H1 (cell line): ENCODE measurements at regions not wholly inside any gene's neighbourhood (a gene's known extent, or its start where the extent isn't known, plus 50 kb on each side); places are given as distances from the start of the nearest gene placed in this dataset.

Experiments
- CTCF ChIA-PET: fragments of 300-600 bp; sonication (Branson Sonifier 250); formaldehyde crosslinking; loops from one replicate; lab custom pipeline; 2021; ENCODE audit not compliant: partially characterized antibody; lab: Charles Lee
- POLR2A ChIA-PET: fragments of 300-600 bp; sonication (Branson Sonifier 250); formaldehyde crosslinking; loops from one replicate; lab custom pipeline; 2021; ENCODE audit warnings: inconsistent platforms; ENCODE audit not compliant: partially characterized antibody; lab: Charles Lee
- DNase-seq, 2 experiments: peaks; one replicate each; pipeline versions ENCODE4 v3.0.0 to v3.0.0-alpha.2; 2010 to 2022; ENCODE audit warnings: low spot score in 2 of 2, low read depth in 1 of 2, mixed read lengths in 1 of 2
- FAIRE-seq: peaks from 2 replicates; lab custom pipeline; 2011; peaks lifted over from hg19 to GRCh38; lab: Jason Lieb, UNC
- H2AFZ ChIP-seq: 2 replicates; pipeline ENCODE4 v1.8.1; 2012; ENCODE audit warnings: low read length, inconsistent platforms
- H2AK5ac ChIP-seq: 2 replicates; pipeline ENCODE4 v1.6.1; 2013; ENCODE audit warnings: low read depth, low read length
- H2BK120ac ChIP-seq: replicated peaks from 2 replicates; pipeline ENCODE3; 2013; ENCODE audit warnings: low read depth, low read length, inconsistent platforms
- H2BK12ac ChIP-seq: 2 replicates; pipeline ENCODE4 v1.6.1; 2013; ENCODE audit warnings: low read depth, low read length
- H2BK15ac ChIP-seq: 2 replicates; pipeline ENCODE4 v1.6.1; 2013; ENCODE audit warnings: low read length
- H2BK20ac ChIP-seq: 2 replicates; pipeline ENCODE4 v1.6.1; 2013; ENCODE audit warnings: low read length
- H2BK5ac ChIP-seq: 2 replicates; pipeline ENCODE4 v1.6.1; 2013; ENCODE audit warnings: low read depth, low read length
- H3K14ac ChIP-seq: 2 replicates; pipeline ENCODE4 v1.6.1; 2013; ENCODE audit warnings: inconsistent platforms; ENCODE audit not compliant: insufficient read length
- H3K18ac ChIP-seq: 2 replicates; pipeline ENCODE4 v1.6.1; 2013; ENCODE audit warnings: low read length; ENCODE audit errors: extremely low read depth
- H3K23ac ChIP-seq: 2 replicates; pipeline ENCODE4 v1.6.1; 2013; ENCODE audit warnings: inconsistent platforms; ENCODE audit not compliant: insufficient read length
- H3K23me2 ChIP-seq: 2 replicates; pipeline ENCODE4 v1.6.1; 2013; ENCODE audit warnings: low read depth, low read length
- H3K27ac ChIP-seq: 2 replicates; pipeline ENCODE4 v1.6.1; 2011; ENCODE audit warnings: low read depth, low read length, inconsistent platforms
- H3K27me3 ChIP-seq, 4 experiments: replicated peaks in 1 of 4; 1 replicate in 1 of 4; 2 replicates in 3 of 4; pipeline versions ENCODE4 v1.6.1 to v1.8.1; 2011 to 2013; ENCODE audit warnings: low read length in 3 of 4, mild to moderate bottlenecking in 3 of 4, inconsistent platforms in 2 of 4, mixed read lengths in 2 of 4, moderate library complexity in 1 of 4; ENCODE audit not compliant: control insufficient read depth in 3 of 4, insufficient read depth in 3 of 4; ENCODE audit errors: extremely low read depth in 1 of 4
- H3K36me3 ChIP-seq, 4 experiments: 2 replicates each; pipeline versions ENCODE4 v1.6.1 to v1.8.1; 2011 to 2013; ENCODE audit warnings: mild to moderate bottlenecking in 4 of 4, low read length in 3 of 4, moderate library complexity in 2 of 4, control low read depth in 1 of 4, inconsistent platforms in 1 of 4; ENCODE audit not compliant: insufficient read depth in 4 of 4, control insufficient read depth in 2 of 4
- H3K4ac ChIP-seq: replicated peaks from 2 replicates; pipeline ENCODE3; 2013; ENCODE audit warnings: low read length, low read depth, mixed read lengths, inconsistent platforms; ENCODE audit not compliant: insufficient read length
- H3K4me1 ChIP-seq, 4 experiments: replicated peaks in 1 of 4; 1 replicate in 1 of 4; 2 replicates in 3 of 4; pipeline versions ENCODE4 v1.6.1 to v1.8.1; 2011 to 2013; ENCODE audit warnings: low read length in 3 of 4, inconsistent platforms in 2 of 4, mixed read lengths in 1 of 4; ENCODE audit not compliant: insufficient read depth in 4 of 4, control insufficient read depth in 3 of 4
- H3K4me2 ChIP-seq, 2 experiments: 2 replicates each; pipeline versions ENCODE4 v1.6.1 to v1.8.1; 2011 to 2013; ENCODE audit warnings: low read depth in 2 of 2, low read length in 2 of 2, control low read depth in 1 of 2, inconsistent platforms in 1 of 2, mild to moderate bottlenecking in 1 of 2; ENCODE audit not compliant: insufficient read depth in 1 of 2
- H3K4me3 ChIP-seq, 4 experiments: fragments of 200-600, 300-600 bp in 1 of 4; sonication (generic), shearing (Covaris generic), sonication (Bioruptor Twin) in 1 of 4; 2 replicates each; pipeline versions ENCODE4 v1.5.1 to v1.8.1; 2011 to 2016; ENCODE audit warnings: low read length in 4 of 4, low read depth in 3 of 4, control low read depth in 2 of 4, inconsistent platforms in 2 of 4, mild to moderate bottlenecking in 2 of 4, mixed read lengths in 1 of 4, moderate library complexity in 1 of 4; ENCODE audit not compliant: insufficient read depth in 2 of 4; ENCODE audit errors: extremely low read depth in 1 of 4
- H3K56ac ChIP-seq: replicated peaks from 2 replicates; pipeline ENCODE3; 2013; ENCODE audit warnings: low read depth, mild to moderate bottlenecking, mixed read lengths, low read length, inconsistent platforms; ENCODE audit not compliant: insufficient read length
- H3K79me1 ChIP-seq: 2 replicates; pipeline ENCODE4 v1.6.1; 2013; ENCODE audit warnings: low read depth, low read length, control low read depth
- H3K79me2 ChIP-seq, 2 experiments: 2 replicates each; pipeline versions ENCODE4 v1.6.1 to v1.8.1; 2012 to 2013; ENCODE audit warnings: low read length in 2 of 2, mild to moderate bottlenecking in 2 of 2, inconsistent platforms in 1 of 2; ENCODE audit not compliant: insufficient read depth in 2 of 2, control insufficient read depth in 1 of 2
- H3K9ac ChIP-seq, 4 experiments: replicated peaks in 1 of 4; 1 replicate in 1 of 4; 2 replicates in 3 of 4; pipeline versions ENCODE4 v1.6.1 to v1.8.1; 2011 to 2013; ENCODE audit warnings: low read depth in 3 of 4, low read length in 3 of 4, control low read depth in 2 of 4, mild to moderate bottlenecking in 2 of 4, moderate library complexity in 2 of 4, inconsistent platforms in 1 of 4; ENCODE audit errors: extremely low read depth in 1 of 4
- H3K9me3 ChIP-seq, 2 experiments: 2 replicates each; pipeline versions ENCODE4 v1.6.1 to v1.8.1; 2012 to 2013; ENCODE audit warnings: mild to moderate bottlenecking in 2 of 2, moderate library complexity in 2 of 2, control low read depth in 1 of 2, inconsistent platforms in 1 of 2, low read depth in 1 of 2, low read length in 1 of 2, mixed read lengths in 1 of 2; ENCODE audit not compliant: insufficient read depth in 2 of 2
- H4K20me1 ChIP-seq, 2 experiments: replicated peaks in 1 of 2; 2 replicates each; pipeline versions ENCODE3 to v1.8.1; 2011 to 2013; ENCODE audit warnings: inconsistent platforms in 2 of 2, low read length in 2 of 2, mild to moderate bottlenecking in 1 of 2; ENCODE audit not compliant: insufficient read depth in 2 of 2, control insufficient read depth in 1 of 2
- H4K5ac ChIP-seq: 2 replicates; pipeline ENCODE4 v1.6.1; 2013; ENCODE audit warnings: low read length, low read depth, mixed read lengths, inconsistent platforms; ENCODE audit not compliant: insufficient read length
- H4K8ac ChIP-seq: 2 replicates; pipeline ENCODE4 v1.8.0; 2013; ENCODE audit warnings: mild to moderate bottlenecking, moderate library complexity, low read length, inconsistent platforms; ENCODE audit not compliant: insufficient read depth; ENCODE audit errors: extremely low read depth
- H4K91ac ChIP-seq: replicated peaks from 2 replicates; pipeline ENCODE3; 2013; ENCODE audit warnings: low read length, mixed read lengths, inconsistent platforms; ENCODE audit not compliant: insufficient read length
- CTCF ChIP-seq, 3 experiments: IDR thresholded peaks; 1 replicate in 2 of 3; 2 replicates in 1 of 3; pipeline versions ENCODE4 v1.5.1 to v1.6.1; 2011; ENCODE audit warnings: low read length in 3 of 3, mild to moderate bottlenecking in 3 of 3, inconsistent platforms in 2 of 3, low read depth in 1 of 3, moderate library complexity in 1 of 3; ENCODE audit not compliant: insufficient read depth in 1 of 3; ENCODE audit errors: control extremely low read depth in 1 of 3
- E2F6 ChIP-seq: IDR thresholded peaks from 2 replicates; pipeline ENCODE4 v1.6.1; 2012; ENCODE audit warnings: inconsistent platforms
- GABPA ChIP-seq: IDR thresholded peaks from 2 replicates; pipeline ENCODE4 v1.6.1; 2011; ENCODE audit warnings: mild to moderate bottlenecking, low read length, moderate library complexity, borderline replicate concordance; ENCODE audit not compliant: insufficient read depth
- GTF2F1 ChIP-seq: IDR thresholded peaks from 2 replicates; pipeline ENCODE4 v1.6.1; 2012; ENCODE audit warnings: low read depth, low read length, improper control_type of control experiment, borderline replicate concordance
- TAF1 ChIP-seq: IDR thresholded peaks from 2 replicates; pipeline ENCODE4 v1.6.1; 2011; ENCODE audit warnings: mild to moderate bottlenecking, low read depth, low read length
- WGBS, 2 experiments: shearing (Covaris generic) in 1 of 2; methylation state at CpG; one replicate each; pipeline versions ENCODE4 v1.1.6 to v1.1.7; 2013 to 2015; ENCODE audit warnings: low lambda C conversion rate in 2 of 2, mixed read lengths in 2 of 2, inconsistent platforms in 1 of 2, low coverage in 1 of 2, missing lambda C conversion rate in 1 of 2; ENCODE audit not compliant: insufficient replicate concordance in 2 of 2, insufficient coverage in 1 of 2, insufficient read length in 1 of 2; ENCODE audit errors: extremely low coverage in 1 of 2, missing lambda C conversion rate in 1 of 2; 5-methylcytosine and 5-hydroxymethylcytosine counted together

- no peak overlapping the region for H3K9ac ChIP-seq
- H4K8ac ChIP-seq = no peak overlapping the region
- H2BK15ac ChIP-seq = no peak overlapping the region
- H2BK20ac ChIP-seq = no peak overlapping the region
- ChIA-PET POLR2A (no interaction called here), CTCF (interaction anchor here (1.1 kb wide), 1 partner anchor 55 kb away, joined by 3 read pairs; no protein-coding TSS in a partner anchor)
- H3K23ac ChIP-seq = no peak overlapping the region
- no peak for FAIRE-seq
- H3K36me3 ChIP-seq = no peaks in the 10 kb centered on the region
- H4K5ac ChIP-seq = no peak overlapping the region
- no peak overlapping the region for H2BK5ac ChIP-seq
- H3K56ac ChIP-seq = no peak overlapping the region
- H3K79me1 ChIP-seq = no peaks in the 10 kb centered on the region
- H3K4me2 ChIP-seq = no peak overlapping the region
- no peaks in the 10 kb centered on the region for H3K27me3 ChIP-seq
- TF ChIP-seq GTF2F1 (no peak), GABPA (no peak), E2F6 (no peak), TAF1 (no peak), CTCF (IDR thresholded peaks at IDR 0.05; ENCODE audit: control extremely low read depth in 1 of 3, insufficient read depth in 1 of 3, low read depth in 1 of 3, low read length in 3 of 3) (no peak)
- no peak overlapping the region for H4K91ac ChIP-seq
- no peaks in the 10 kb centered on the region for H3K79me2 ChIP-seq
- H3K14ac ChIP-seq = no peak overlapping the region
- no peaks in the 10 kb centered on the region for H3K9me3 ChIP-seq
- no peaks in the 10 kb centered on the region for H3K23me2 ChIP-seq
- no peaks in the 10 kb centered on the region for H4K20me1 ChIP-seq
- no peak overlapping the region for H2AFZ ChIP-seq
- 97% methylated on average over 2 of the region's 2 CpGs; no CpG with 5 or more reads in 1 of the 2 experiments for WGBS, 2 experiments
- no peak overlapping the region for H2BK12ac ChIP-seq
- H3K4me3 ChIP-seq = no peak overlapping the region
- no peak overlapping the region for H2AK5ac ChIP-seq
- no peak overlapping the region for H3K27ac ChIP-seq
- H3K4me1 ChIP-seq = no peaks in the 10 kb centered on the region
- no peak overlapping the region for H3K18ac ChIP-seq
- H2BK120ac ChIP-seq = no peak overlapping the region
- H3K4ac ChIP-seq = no peak overlapping the region
- no peak for DNase-seq
Measured at GRCh38 chr3:69567710-69568052, 171.6 kb upstream of the MITF start.
